NCI-H2107 (cell line): ENCODE measurements at regions not wholly inside any gene's neighbourhood (a gene's known extent, or its start where the extent isn't known, plus 50 kb on each side); places are given as distances from the start of the nearest gene placed in this dataset.

Source experiments
- DNase-seq: peaks from one replicate; lab custom pipeline; 2025; lab: John Stamatoyannopoulos, UW

- peak; percentile 54 for DNase-seq
These were observed 53.8 kb upstream of the CLINT1 start for GRCh38 chr5:157912621-157913325.

GRCh38 chr5:157911568-157911967 is 52.6 kb upstream of the CLINT1 start:
- no peak for DNase-seq
